HG03159 (cell line): ENCODE measurements at regions not wholly inside any gene's neighbourhood (a gene's known extent, or its start where the extent isn't known, plus 50 kb on each side); places are given as distances from the start of the nearest gene placed in this dataset.

ENCODE experiments used
- ATAC-seq: cut with Tn5 transposase; IDR thresholded peaks from one replicate; pipeline ENCODE4 v1.9.1; 2021; ENCODE audit warnings: mild to moderate bottlenecking, moderate library complexity; ENCODE audit not compliant: unreplicated experiment

- no peak for ATAC-seq
Observed at GRCh38 chr18:11279461-11279860, 130.1 kb upstream of the PIEZO2 start.

- ATAC-seq, result no peak
Observed at GRCh38 chr18:11276678-11277077, 127.3 kb upstream of the PIEZO2 start.

GRCh38 chr18:11274144-11274794 is 124.9 kb upstream of the PIEZO2 start:
- ATAC-seq, result no peak

GRCh38 chr18:11272516-11272915 is 123.1 kb upstream of the PIEZO2 start:
- ATAC-seq, result no peak

GRCh38 chr18:11271954-11272353 is 122.6 kb upstream of the PIEZO2 start:
- ATAC-seq, result no peak

GRCh38 chr18:11269257-11269656 is 119.9 kb upstream of the PIEZO2 start:
- no peak for ATAC-seq

- ATAC-seq, result no peak
Observed at GRCh38 chr18:11268741-11269233, 119.4 kb upstream of the PIEZO2 start.

GRCh38 chr18:11268153-11268552 is 118.8 kb upstream of the PIEZO2 start:
- no peak for ATAC-seq

- ATAC-seq, result no peak
Observed at GRCh38 chr18:11266781-11267480, 117.6 kb upstream of the PIEZO2 start.

GRCh38 chr18:11261486-11261885 is 112.1 kb upstream of the PIEZO2 start:
- ATAC-seq, result no peak

- ATAC-seq, result no peak
Observed at GRCh38 chr18:11260961-11261461, 111.6 kb upstream of the PIEZO2 start.

GRCh38 chr18:11259469-11260150 is 110.2 kb upstream of the PIEZO2 start:
- ATAC-seq, result no peak

GRCh38 chr18:11258039-11258610 is 108.8 kb upstream of the PIEZO2 start:
- no peak for ATAC-seq

- ATAC-seq, result no peak
Observed at GRCh38 chr18:11256251-11256650, 106.9 kb upstream of the PIEZO2 start.

GRCh38 chr18:11251891-11252270 is 102.5 kb upstream of the PIEZO2 start:
- ATAC-seq, result no peak

GRCh38 chr18:11251229-11251890 is 102.0 kb upstream of the PIEZO2 start:
- no peak for ATAC-seq

GRCh38 chr18:11249391-11249790 is 100.0 kb upstream of the PIEZO2 start:
- no peak for ATAC-seq

- ATAC-seq, result no peak
Observed at GRCh38 chr18:11247381-11247970, 98.1 kb upstream of the PIEZO2 start.

GRCh38 chr18:11246495-11247300 is 97.3 kb upstream of the PIEZO2 start:
- ATAC-seq, result no peak

- no peak for ATAC-seq
Observed at GRCh38 chr18:11245879-11246278, 96.5 kb upstream of the PIEZO2 start.
